ENCODE measurements at regions not wholly inside any gene's neighbourhood (a gene's known extent, or its start where the extent isn't known, plus 50 kb on each side); places are given as distances from the start of the nearest gene placed in this dataset.
"Not testable (repeated sequence)": the region's sequence is repeated elsewhere in the genome, so short reads cannot be mapped to it uniquely, and the experiment has no call there.

DNA sequence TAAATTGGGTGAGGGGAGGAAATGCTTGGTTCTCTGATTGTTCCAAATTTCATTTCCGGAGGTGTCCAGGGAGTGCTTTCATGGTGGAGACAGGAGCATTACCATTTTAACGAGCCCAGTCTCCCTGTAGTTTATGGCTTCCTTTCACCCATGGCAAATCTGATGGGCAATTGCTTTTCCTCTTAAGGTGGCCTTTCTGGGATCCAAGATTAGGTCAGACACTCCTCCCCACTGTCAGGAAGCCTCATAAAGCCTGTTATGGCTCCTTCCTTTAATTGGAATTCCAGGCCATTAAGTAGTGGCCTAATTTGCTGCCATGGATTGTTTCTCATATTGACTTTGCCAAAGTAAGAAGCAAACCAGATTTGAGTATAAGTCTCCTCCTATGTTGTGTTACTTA lies 157.8 kb downstream of the PDCD6IP start:
- DNase-seq (ENCODE audit: low read depth): no peak
- TF ChIP-seq, protein P1, sequence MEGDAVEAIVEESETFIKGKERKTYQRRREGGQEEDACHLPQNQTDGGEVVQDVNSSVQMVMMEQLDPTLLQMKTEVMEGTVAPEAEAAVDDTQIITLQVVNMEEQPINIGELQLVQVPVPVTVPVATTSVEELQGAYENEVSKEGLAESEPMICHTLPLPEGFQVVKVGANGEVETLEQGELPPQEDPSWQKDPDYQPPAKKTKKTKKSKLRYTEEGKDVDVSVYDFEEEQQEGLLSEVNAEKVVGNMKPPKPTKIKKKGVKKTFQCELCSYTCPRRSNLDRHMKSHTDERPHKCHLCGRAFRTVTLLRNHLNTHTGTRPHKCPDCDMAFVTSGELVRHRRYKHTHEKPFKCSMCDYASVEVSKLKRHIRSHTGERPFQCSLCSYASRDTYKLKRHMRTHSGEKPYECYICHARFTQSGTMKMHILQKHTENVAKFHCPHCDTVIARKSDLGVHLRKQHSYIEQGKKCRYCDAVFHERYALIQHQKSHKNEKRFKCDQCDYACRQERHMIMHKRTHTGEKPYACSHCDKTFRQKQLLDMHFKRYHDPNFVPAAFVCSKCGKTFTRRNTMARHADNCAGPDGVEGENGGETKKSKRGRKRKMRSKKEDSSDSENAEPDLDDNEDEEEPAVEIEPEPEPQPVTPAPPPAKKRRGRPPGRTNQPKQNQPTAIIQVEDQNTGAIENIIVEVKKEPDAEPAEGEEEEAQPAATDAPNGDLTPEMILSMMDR (IDR thresholded peaks at IDR 0.05; ENCODE audit: low read length, missing control alignments): no peak
- no peak overlapping the region for H3K4me3 ChIP-seq (replicated peaks; ENCODE audit: low read depth, low read length)

DNA sequence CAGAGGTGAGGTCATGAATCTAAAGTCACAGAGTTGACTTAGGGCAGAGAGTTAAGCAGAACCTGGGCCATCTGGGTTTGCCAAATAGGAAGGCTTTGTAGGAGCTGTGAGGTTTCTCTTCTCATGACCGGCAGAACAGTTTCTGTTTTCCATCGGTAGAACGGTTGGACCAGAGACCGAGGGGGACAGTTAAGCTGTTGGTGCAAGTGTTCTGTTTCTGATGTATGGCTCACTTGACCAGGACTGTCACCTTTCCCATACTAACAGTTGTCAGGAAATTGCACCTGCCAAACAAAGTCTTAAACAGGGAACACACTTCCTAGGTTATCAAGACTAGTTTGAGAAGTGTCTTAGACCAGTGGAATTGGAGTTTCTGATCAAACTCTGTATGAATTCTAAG lies 158.3 kb downstream of the PDCD6IP start:
- no peak overlapping the region for H3K4me3 ChIP-seq (replicated peaks; ENCODE audit: low read depth, low read length)
- DNase-seq (ENCODE audit: low read depth): no peak
- TF ChIP-seq, protein P1 (IDR thresholded peaks at IDR 0.05; ENCODE audit: low read length, missing control alignments): no peak

DNA sequence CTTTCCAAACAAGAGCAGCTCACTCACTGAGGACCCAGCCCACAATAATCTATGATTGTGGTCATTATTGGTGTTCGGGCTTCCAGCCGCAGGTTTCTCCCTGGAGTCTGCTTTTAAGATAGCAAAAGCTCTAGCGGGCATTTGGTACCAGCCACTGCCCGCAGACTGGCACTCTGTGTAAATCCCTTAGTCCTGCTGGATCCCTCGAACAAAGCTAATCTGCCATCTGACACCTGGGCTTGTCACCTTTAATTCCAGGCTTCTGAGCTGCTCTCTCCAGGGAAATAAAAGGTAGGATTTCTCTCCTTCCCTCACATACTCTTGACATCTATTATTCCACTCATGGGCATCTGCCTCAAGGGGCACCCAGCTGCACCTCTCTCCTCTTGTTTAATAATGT lies 158.7 kb downstream of the PDCD6IP start:
- H3K4me3 ChIP-seq (replicated peaks; ENCODE audit: low read depth, low read length): no peak overlapping the region
- DNase-seq (ENCODE audit: low read depth): no peak
- TF ChIP-seq, protein P1 (IDR thresholded peaks at IDR 0.05; ENCODE audit: low read length, missing control alignments): no peak

DNA sequence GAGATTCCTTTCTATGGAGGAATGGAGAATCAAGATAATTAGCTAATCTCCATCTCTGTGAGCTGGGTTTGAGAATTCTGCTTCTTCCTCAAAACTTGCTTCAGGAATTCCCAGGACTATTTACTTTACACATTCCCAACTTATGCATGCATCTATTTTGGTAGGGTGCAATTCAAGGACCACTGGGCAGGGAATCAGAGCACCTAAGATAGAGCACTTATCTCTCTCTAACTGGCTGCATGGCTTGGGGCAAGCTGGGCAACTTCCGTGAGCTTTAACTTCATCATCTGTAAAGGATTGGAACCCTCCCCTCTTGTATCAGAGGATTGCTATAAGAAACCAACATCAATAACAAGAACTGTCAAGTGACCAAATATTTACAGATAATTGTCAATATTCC lies 160.2 kb downstream of the PDCD6IP start:
- TF ChIP-seq, protein P1 (IDR thresholded peaks at IDR 0.05; ENCODE audit: low read length, missing control alignments): no peak
- DNase-seq (ENCODE audit: low read depth): no peak
- no peak overlapping the region for H3K4me3 ChIP-seq (replicated peaks; ENCODE audit: low read depth, low read length)

DNA sequence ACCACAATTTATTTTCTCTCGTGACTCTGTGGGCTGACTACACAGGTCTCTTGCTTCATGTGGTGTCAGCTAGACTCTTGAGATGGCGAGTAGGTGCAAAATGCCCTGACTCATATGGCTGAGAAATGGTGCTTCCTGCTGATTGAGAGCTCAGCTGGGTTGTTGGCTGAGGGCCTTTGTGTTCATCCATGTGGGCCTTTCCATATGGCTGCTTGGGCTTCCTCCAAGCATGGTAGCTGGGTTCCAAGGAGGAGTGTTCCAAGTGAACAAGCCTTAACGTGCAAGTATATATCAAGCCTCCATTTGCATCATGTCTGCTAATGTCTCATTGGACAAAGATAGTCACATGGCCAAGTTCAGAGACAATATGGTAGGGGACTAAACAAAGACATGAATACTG lies 164.0 kb downstream of the PDCD6IP start:
- TF ChIP-seq, protein P1 (IDR thresholded peaks at IDR 0.05; ENCODE audit: low read length, missing control alignments): no peak
- DNase-seq (ENCODE audit: low read depth): no peak
- H3K4me3 ChIP-seq (replicated peaks; ENCODE audit: low read depth, low read length): no peak overlapping the region

DNA sequence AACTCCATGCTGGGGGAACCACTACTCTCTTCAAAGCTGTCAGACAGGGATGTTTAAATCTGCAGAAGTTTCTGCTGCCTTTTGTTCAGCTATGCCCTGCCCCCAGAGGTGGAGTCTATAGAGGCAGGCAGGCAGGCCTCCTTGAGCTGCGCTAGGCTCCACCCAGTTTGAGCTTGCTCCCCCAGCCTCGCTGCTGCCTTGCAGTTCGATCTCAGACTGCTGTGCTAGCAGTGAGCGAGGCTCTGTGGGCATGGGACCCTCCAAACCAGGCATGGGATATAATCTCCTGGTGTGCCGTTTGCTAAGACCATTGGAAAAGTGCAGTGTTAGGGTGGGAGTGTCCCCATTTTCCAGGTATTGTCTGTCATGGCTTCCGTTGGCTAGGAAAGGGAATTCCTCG lies 171.8 kb downstream of the PDCD6IP start:
- not testable (repeated sequence) for H3K4me3 ChIP-seq (replicated peaks; ENCODE audit: low read depth, low read length); DNase-seq (ENCODE audit: low read depth)

DNA sequence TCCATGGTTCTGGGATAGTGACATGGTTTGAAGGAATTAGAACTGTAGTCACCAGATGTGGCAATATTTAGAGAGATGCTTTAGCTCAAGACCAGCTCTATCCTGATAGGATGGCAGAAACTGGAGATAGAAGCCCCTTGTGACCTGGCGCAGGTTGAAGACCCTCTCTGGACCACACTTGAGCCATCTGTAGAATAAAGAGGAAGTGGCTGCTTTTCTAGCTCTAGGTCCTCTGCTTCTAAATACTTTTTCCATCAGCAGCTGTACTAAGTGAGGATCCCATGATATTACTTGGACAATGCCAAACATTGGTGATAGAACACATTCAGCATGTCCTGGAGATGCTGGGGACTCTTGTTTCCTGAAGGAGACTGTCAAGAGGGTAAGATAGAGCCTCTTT lies 172.6 kb downstream of the PDCD6IP start:
- H3K4me3 ChIP-seq (replicated peaks; ENCODE audit: low read depth, low read length): no peak overlapping the region
- TF ChIP-seq, protein P1 (IDR thresholded peaks at IDR 0.05; ENCODE audit: low read length, missing control alignments): no peak
- no peak for DNase-seq (ENCODE audit: low read depth)

DNA sequence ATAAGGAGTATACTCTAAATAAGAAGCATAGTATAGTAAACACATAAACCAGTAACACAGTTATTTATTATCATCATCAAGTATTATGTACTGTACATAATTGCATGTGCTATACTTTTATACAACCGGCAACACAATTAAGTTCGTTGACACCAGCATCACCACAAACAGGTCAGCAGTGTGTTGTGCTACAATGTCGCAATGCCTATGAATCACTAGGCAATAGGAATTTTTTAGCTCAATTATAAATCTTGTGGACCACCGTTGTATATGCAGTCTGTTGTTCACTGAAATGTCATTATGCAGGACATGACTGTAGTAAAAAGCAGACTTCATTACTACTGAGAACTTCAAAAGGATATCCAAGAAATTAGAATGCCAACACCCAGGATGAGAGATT lies 177.0 kb downstream of the PDCD6IP start:
- H3K4me3 ChIP-seq (replicated peaks; ENCODE audit: low read depth, low read length): no peak overlapping the region
- DNase-seq (ENCODE audit: low read depth): peak; percentile 10
- TF ChIP-seq, protein P1 (IDR thresholded peaks at IDR 0.05; ENCODE audit: low read length, missing control alignments): no peak

All from fibroblast of pulmonary artery (primary cell).